Kidney glomerular epithelial cell (primary cell): ENCODE measurements at regions not wholly inside any gene's neighbourhood (a gene's known extent, or its start where the extent isn't known, plus 50 kb on each side); places are given as distances from the start of the nearest gene placed in this dataset.
A peak's percentile ranks its signal among the peaks of the same experiment; 100 is the strongest.
"Not testable (repeated sequence)": the region's sequence is repeated elsewhere in the genome, so short reads cannot be mapped to it uniquely, and the experiment has no call there.

ENCODE experiments used
- DNase-seq: peaks from one replicate; lab custom pipeline; 2025; lab: John Stamatoyannopoulos, UW

- no peak for DNase-seq
Observed at GRCh38 chr2:186085226-186085625, 346.6 kb downstream of the FSIP2 start.

DNA sequence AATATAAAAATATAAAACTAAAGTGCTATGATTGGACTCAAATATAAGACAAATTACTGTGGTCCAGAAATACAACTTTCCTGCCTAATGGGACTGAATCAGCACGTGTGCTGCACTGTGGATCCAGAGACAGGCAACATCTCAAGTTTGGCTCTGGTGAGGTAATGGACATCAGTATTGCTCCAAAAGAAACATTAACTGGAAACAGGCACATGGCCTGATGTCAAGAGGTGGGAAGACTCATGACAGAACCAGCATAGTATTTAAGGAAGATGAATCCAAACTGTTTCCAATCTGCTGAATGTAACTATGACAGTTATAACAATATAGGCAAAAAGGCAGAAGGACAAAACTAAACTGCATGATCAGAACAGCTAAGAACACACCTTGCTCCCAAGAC lies 354.6 kb downstream of the FSIP2 start:
- no peak for DNase-seq

GRCh38 chr2:186098821-186099220 lies 360.2 kb downstream of the FSIP2 start:
- peak; percentile 2 for DNase-seq

- peak; percentile 2 for DNase-seq
Observed at GRCh38 chr2:186099826-186100225, 361.2 kb downstream of the FSIP2 start.

DNA sequence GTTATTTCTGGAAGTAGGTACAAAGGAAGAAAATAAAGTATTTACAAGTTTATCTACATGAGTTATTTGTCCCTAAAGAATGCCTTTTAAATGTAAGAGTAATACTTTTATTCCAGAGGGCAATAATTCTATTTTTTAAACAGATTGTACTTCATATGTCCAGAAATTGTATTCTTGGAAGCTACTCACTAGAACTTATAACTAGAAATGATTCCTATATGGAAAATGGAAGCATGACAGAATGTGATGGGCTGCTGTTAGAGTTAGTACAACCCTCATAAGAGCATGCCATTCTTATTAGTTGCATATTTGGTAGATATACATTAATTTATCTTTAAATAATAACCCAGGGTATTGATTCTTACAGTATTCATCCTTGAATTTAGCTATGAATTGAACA lies 362.0 kb downstream of the FSIP2 start:
- DNase-seq, result no peak

- no peak for DNase-seq
Observed at GRCh38 chr2:186101616-186102015, 363.0 kb downstream of the FSIP2 start.

DNA sequence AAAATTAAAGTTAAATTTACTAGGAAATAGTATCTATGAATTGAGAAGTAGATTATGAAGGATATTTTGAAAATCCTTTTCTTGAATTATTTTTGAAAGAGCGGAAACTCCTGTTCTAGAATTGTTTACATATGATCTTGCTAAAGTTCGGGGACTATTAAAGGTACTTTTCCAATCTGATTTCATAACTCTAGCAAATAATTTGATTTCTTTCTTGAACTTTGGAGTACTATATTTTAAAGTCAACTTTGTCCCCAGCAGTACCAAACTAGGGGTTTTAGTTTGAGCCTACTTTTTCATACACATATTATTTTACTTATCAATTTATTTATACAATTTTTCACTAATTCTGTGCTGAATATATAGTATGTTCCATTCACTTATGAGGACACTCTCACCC lies 364.7 kb downstream of the FSIP2 start:
- DNase-seq, result no peak

DNA sequence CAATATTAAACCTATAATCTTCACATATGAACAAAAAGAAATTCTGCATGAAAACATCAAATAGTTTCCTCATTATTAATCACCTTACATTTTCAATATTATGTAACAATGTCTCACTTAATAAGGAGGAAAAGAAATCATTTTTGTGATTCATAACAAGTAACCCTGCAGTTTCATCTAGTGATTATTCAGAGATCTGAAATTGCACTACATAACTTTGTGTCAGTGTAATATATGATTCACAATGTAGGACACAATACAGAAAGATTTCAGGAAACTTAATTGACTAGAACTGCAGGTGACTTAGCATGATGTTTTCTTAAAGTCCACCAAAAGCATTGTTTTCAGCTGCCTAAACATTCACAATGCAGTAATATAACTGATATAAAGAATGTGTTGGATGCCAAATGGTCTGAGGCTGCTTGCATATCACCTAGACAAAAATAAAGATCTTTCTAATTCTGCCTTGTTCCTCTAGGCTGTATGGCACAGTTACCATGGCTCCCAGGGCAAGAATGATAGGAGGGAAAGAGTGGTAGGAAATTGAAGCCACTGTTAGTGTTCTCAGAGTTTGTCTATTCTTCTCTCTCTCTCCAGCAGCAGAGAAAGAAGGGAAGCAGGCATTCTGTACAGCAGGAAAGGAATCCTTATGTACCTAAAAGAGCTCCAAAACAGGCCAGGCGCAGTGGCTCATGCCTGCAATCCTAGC lies 366.6 kb downstream of the FSIP2 start:
- DNase-seq, result no peak

GRCh38 chr2:186108470-186108869 lies 369.9 kb downstream of the FSIP2 start:
- no peak for DNase-seq

DNA sequence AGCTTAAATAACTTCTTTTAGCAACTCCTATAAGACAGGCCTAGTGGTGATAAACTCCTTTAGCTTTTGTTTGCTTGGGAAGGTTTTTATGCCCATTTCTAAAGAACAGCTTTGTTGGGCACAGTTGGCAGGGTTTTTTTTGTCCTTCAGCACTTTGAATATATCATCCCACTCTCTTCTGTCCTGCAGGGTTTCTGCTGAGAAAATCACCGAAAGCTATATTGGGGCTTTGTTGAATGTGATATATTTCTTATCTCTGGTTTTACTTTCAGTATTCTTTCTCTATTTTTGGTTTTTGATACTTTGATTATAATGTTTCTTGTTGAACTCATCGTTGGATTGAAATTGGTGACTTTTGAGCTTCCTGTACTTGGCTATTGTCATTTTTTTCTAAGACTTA lies 372.8 kb upstream of the ZC3H15 start:
- DNase-seq, result no peak

- DNase-seq, result no peak
Observed at GRCh38 chr2:186125156-186125555, 360.9 kb upstream of the ZC3H15 start.

GRCh38 chr2:186125625-186126024 lies 360.4 kb upstream of the ZC3H15 start:
- DNase-seq, result no peak

DNA sequence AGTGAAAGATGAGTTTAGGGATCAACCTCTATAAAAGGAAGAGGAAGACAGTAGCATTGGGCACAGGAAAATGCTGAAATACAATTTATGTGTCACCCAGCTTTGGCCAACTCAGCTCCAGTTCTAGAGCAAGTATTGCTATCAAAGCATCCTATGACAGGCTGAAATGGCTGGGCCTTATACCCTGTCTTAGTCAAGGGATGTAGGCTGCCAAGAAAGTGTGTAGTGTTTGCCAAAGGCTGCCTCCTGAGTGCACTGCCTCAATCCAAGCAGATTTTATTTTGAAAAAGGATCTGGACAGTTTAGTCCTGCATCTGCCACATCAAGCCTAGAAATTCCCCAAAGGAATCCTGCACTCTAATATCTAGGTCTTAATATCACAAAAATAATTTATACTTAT lies 359.9 kb upstream of the ZC3H15 start:
- no peak for DNase-seq

GRCh38 chr2:186129767-186130581 lies 356.1 kb upstream of the ZC3H15 start:
- peak; percentile 70 for DNase-seq

- no peak for DNase-seq
Observed at GRCh38 chr2:186130748-186131641, 355.1 kb upstream of the ZC3H15 start.

GRCh38 chr2:186135686-186136085 lies 350.4 kb upstream of the ZC3H15 start:
- DNase-seq, result no peak

- no peak for DNase-seq
Observed at GRCh38 chr2:186136860-186137259, 349.2 kb upstream of the ZC3H15 start.

DNA sequence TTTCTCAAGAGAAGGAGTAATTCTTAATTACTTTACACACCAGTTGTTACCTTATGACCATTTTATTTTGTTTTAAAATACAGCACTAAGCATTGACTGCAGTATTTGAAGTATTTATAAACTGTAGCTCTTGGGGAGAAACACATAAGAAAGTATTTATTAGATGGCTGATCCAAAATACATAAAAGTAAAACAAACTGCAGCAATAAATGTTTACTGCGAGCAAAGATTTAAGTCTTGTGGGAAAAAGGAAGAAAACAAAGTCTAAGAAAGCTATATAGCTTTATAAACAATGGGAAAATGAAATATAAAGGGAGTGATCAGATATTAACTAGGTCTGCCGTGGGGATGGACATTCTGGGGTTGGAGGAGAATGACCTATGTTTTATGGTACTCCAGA lies 347.2 kb upstream of the ZC3H15 start:
- no peak for DNase-seq

DNA sequence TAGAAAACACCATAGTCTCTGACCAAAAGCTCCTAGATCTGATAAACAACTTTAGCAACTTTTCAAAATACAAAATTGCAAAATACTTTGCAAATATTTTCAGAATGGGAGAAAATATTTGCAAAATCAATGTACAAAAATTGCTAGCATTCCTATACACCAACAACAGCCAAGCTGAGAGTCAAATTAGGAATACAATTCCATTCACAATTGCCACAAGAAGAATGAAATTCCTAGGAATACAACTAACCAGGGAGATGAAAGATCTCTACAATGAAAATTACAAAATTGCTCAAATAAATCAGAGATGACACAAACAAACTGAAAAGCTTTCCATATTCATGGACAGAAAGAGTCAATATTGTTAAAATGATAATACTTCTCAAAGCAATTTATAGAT lies 327.0 kb upstream of the ZC3H15 start:
- DNase-seq, result no peak

DNA sequence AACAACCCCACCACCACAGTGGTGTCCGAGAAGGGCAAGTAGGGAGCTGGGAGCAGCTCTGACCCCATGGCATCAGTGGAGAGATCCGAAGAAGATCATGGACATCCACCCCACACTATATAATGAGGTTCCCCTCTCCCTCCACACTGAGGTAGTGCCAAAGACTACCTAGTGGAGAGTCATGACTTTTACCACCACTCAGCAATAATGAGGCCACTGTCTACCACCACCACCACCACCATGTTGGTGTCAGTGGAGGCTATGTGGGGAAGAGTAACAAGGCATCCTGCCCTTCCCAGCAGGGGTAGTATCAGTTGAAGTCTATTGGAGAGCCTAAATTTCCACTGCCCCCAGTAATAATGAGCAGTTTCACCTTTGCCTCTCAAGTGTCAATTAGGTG lies 321.7 kb upstream of the ZC3H15 start:
- DNase-seq, result no peak

DNA sequence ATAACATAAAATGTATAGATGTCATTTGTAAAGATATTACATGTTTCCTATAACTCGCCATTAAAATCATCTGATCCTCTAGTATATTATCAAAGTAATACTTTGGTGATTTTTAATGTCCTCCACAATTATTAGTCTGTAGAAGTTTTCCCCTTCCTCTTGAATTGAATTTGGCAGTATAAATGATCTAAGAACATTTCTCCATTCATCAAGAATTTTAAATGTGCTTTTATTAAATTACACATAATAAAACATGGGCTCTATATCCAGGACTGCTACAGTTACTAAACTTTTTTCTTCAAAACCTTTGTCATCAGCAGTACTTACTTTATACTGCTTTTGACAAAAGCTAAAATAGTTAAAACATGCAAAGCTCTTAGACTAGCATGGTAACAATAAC lies 315.4 kb upstream of the ZC3H15 start:
- DNase-seq, result no peak

DNA sequence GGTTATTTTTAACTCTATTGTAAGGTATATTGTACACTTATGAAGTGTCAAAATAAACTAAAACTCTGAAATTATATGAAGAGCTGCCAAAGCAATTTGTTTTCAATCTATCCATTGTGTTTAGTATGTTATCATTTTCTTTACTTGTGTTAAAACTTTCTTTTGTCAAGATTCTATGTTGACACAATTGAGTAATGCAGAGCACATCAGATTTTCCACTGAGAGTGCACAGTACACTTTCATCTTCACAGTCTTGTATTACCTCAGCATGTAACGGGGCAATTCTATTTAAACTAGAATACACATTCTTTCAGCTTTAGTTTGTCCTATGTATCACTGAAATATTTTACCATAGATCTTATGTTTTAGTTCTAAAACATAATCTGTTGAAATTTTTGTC lies 304.4 kb upstream of the ZC3H15 start:
- no peak for DNase-seq

GRCh38 chr2:186182366-186182765 lies 303.7 kb upstream of the ZC3H15 start:
- DNase-seq, result not testable (repeated sequence)
